OCI-M1 (cell line): ENCODE measurements at regions not wholly inside any gene's neighbourhood (a gene's known extent, or its start where the extent isn't known, plus 50 kb on each side); places are given as distances from the start of the nearest gene placed in this dataset.

Experiments
- DNase-seq: peaks from one replicate; lab custom pipeline; 2025; lab: John Stamatoyannopoulos, UW

DNA sequence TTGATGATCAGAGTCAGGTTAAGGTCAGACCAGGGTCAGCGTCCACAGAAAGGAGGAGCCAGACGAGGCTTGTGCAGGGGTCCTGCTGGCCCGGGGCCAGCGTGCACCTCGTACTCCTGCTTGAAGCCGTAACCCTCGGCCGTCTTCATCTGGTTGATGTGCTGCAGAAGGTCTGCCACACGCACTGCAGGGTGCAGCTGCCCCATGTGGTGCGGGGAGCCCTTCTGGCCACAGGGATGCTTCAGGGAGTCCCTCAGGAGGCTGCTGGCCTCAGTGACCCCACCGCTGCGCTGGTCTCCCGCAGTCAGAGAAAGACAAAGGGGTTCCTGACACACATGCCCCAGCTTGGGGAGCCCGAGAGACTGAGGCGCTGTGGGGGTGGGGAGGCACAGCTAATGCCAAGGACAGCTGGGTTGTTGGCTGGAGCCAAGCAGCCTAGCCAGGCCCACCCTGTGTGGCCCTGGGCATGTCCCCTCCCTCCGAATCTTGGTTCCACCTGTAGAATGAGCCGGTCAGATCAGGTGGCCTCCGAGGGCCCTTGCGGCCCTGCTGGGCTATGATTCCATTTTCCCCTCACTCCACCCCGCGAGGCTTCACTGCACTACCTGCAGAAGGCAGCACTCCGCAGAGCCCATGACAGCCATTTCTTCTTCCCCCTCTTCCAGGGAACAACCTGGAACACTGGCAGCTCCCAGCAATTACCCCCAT is 251.9 kb downstream of the PTPRU start:
- DNase-seq, result no peak

DNA sequence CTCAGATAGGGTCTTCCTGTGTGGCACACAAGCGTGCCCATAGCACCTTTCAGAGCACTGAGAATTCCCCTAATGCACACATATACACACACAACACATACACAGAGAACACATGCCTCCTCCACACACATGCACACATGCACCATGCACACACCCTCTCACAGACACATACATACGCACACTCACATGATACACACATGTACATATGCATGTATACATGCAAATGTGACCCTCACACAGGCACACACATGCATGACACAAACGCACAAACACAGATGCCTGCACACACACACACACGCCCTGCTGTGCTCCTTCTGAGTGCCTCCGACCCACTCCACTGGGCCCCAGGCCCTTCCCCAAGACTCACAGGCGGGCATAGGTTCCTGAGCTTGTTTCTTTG is 251.0 kb downstream of the PTPRU start:
- no peak for DNase-seq

DNA sequence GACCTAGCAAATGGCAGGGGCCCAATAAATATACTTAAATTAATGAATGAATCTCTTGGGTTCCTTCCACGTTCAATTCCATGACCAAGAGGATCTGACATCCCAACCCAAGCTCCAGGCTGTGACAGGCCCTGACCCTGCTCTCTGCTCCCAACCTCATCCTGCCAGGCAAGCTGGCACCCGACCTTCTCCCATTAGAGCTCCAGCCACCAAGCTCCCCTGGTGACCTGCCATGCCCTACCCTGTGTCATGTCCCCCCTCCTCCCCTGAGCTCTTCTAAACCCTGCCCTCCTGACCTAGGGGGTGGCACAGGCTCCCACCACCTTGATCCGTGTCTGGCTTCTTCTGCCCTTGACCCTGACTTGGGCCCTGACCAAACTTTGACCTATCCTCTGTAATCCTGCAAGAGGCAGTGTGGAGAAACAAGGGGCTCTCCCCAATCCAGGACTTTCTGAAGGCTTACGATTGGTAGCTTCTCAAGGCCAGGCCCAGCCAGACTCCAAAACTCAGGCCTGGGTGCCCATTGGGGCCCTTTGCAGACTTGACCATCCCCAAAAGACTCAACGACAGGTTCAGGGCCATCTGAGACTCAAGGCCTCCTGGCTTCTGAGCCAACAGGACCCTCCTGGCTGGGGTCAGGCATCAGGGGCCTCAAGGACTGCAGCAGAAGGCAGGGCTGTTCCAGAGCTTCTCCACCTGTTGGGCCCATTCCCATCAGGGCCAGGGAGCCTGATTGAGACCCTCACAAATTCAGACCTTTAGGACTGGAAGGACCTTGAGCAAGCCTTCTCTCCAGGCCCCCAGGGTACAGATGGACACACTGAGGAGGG is 249.0 kb downstream of the PTPRU start:
- no peak for DNase-seq

DNA sequence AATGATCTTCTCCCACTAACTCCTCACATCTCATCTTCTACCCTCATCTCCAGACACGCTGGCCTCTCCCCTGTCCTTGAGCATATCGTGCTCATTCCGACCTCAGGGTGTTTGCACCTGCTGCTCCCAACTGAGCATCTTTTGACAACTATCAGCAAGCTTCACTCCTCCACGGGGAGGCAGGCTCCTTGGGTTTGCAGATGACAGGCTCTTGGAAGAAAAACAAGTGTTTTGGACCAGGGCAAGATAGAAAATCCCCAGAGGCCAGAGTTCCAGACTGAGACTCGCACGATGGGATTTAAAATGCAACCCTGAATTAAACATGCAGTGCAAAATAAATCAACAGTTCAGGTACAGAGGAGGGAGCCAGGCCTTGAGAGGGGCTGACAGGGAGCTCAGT is 246.7 kb downstream of the PTPRU start:
- DNase-seq, result no peak

DNA sequence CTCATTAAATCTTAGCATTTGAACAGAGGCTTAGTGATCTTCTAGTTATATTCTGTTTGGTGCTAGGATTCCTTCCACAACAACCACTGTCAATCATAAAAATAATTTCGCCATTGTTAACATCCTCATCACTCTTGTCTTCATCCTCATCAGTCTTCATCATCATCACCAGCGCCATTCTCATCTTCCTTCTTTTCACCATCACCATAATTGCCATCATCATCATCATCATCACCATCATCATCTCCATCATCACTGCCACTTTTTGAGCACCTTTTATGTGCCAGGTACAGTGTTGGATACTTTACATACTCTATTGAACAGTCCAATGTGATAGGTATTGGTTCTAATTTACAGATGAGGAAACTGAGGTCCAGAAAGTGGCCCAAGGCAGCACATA is 245.7 kb downstream of the PTPRU start:
- no peak for DNase-seq

GRCh38 chr1:29481031-29481430 is 244.7 kb downstream of the PTPRU start:
- no peak for DNase-seq

GRCh38 chr1:29478879-29479278 is 242.6 kb downstream of the PTPRU start:
- no peak for DNase-seq

GRCh38 chr1:29478151-29478791 is 241.9 kb downstream of the PTPRU start:
- no peak for DNase-seq

- DNase-seq, result no peak
Observed at GRCh38 chr1:29475326-29475725, 239.0 kb downstream of the PTPRU start.

DNA sequence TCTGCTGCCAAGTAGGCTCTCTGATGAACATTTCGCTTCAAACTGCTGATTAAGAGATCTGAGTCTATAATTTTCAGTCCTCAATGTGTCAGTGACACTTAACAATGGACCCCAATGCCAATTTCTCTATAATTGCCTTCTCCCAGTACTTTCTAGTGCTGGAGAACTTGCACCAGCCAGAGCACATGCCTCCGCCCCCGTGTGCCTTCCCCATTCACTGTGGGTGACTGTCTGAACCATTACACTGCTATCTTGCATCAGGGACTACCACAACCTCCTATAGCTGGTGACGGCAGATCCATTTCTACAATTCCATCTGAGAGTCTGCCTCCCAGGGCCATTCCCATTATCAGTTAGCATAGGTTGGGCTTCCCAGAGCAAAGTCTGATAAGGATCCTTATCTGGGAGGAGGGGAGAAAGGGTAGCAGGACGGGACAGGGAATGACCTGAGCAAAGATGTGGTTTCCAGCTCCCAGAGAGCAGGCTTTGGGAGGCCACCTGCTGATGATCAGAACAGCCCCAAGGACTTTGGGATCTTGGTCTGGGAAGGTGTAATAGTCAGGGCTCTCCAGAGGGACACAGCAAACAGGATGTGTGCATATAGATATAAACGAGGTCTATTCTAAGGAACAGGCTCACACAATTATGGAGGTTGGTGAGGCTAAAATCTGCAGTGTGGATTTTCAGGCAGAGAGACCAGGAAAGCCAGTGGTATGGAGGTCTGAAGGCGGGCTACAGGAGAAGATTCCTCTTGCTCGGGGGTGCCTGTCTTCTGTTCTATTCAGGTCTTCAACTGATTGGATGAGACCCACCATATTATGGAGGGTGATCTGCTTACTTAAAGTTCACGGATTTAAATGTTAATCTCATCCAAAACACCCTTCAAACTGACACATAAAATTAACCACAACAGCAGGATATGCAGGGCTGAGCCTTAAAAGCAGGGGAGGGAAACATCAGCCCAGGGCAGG is 238.2 kb downstream of the PTPRU start:
- no peak for DNase-seq

DNA sequence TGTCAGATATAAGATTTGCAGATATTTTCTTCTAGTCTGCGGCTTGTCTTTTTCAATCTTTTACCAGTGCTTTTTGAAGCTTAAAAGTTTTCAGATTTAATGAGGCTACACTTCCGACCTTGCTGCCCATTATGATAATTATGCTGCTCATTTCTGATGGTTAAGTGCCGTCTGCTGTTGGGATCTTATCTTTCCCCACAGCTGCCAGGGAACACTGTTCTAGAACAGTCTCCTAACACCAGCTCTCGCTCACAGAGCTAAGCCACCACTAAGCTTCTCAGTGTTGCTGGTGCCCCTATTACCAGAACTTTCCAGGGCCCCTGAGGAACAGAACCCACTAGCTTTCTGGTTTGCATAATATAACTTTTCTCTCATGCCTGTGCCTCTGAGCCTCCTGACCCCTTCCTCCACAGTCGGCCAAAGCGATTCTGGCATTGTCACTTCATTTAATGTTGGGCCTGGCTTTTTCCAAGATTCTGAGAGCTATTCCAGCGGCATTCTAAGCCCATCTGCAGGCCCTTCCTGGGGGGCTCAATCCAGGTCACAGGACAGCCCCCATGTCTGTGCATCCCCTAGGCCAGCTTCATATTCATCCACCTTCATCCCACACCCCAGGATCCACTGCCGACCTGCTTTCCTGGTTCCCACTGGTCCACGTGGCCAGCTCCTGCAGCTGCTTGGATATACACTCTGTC is 237.0 kb downstream of the PTPRU start:
- peak; percentile 3 for DNase-seq

- DNase-seq, result no peak
Observed at GRCh38 chr1:29471487-29472313, 235.4 kb downstream of the PTPRU start.

GRCh38 chr1:29470788-29471119 is 234.4 kb downstream of the PTPRU start:
- no peak for DNase-seq

DNA sequence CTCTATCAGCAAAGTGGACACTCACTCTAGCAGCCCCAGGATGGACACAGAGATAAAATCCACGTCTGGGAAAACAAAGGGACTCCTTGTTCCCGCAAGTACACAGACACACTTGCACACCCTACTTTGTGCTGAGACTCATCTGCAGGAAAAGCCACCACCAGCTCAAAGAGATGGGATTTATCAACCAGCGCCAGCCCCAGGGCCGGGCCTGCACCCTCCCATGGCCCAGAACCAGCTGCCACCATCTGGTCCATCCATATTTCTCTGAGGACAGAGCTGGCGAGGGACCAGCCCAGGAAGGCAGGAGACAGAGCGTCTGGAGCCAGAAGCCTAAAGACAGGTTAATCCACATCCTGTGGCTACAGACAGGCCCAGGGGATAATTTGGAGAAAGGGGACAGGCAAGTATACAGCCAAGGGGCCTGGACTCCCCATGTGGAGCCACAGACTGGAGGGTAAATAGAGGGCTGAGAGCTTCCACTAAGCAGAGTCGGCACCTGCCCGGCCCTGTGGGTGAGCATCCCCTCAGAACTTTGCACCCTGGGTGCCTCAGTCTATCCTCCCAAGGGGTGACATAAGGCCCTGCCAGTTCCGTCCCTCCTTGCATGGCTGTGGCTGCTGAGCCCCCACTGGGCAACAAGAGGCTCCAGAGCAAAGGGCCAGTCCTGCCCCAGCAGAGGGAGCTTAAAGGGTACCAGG is 233.9 kb downstream of the PTPRU start:
- DNase-seq, result no peak

- no peak for DNase-seq
Observed at GRCh38 chr1:29469457-29469856, 233.1 kb downstream of the PTPRU start.

DNA sequence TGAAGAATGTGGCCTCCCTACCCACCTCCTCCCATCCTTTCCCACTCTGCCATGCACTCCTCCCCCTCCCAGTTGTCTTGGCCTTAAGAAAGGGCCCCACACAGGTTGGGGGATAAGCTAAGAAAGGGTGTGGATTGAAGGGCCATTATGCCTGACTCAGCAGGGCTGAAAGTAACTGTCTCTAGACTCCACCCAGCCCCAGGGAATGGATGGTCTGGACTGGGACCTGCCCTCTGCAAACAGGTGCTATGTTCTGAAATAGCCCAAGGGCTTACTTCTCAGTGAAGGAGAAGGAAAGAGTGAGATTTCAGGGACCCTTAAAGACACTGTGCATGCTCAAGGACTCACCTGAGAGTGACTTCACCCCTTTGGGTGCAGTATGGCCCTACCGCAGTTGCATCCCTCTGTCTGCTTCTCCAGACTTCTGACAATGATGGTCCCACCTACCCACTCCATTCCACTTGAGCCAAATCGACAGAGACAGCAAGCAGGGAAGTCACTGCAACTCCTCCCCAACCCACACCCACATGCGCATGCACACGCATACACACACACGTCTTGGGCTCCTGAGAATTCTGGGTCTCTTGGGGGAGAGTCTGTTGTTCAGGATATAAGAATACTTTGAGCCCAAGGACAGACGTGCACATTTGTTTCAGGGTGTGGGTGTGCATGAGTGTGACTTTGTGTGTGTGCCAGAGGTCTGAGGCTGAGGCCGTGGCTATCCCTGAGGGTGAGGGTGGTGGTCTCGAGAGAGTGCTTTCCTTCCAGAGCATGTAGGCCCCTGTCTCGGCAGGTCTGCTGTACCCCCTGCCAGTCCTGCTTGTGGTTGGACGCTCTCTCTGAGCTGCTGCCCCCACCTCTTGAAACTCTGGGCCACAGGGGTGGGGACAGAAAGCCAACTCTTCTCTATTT is 231.9 kb downstream of the PTPRU start:
- no peak for DNase-seq

GRCh38 chr1:29466258-29466657 is 229.9 kb downstream of the PTPRU start:
- DNase-seq, result no peak

DNA sequence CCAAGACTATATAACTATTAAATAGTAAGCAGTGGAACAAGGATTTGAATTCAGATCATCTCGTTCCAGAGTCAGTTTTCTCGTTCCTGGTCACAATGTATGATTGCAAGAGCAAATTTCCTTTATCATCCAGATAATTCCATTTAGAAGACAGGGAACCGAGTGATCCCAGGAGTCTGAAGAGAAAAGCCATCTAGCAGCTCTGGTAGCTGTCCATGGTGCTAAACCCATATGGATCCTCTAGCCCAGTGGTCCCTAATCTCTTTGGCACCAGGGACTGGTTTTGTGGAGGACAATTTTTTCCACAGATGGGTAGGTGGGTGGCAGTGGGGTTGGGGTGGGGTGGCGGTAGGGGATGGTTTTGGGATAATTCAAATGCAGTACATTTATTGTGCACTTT is 229.4 kb downstream of the PTPRU start:
- DNase-seq, result peak; percentile 25

- DNase-seq, result no peak
Observed at GRCh38 chr1:29462096-29462495, 225.8 kb downstream of the PTPRU start.
